Brain microvascular endothelial cell (primary cell): ENCODE measurements at regions not wholly inside any gene's neighbourhood (a gene's known extent, or its start where the extent isn't known, plus 50 kb on each side); places are given as distances from the start of the nearest gene placed in this dataset.

ENCODE experiments used
- DNase-seq: peaks from one replicate; pipeline ENCODE4 v3.0.0-alpha.2; 2020
- H3K27ac ChIP-seq: fragments of 250-450 bp; sonication (Bioruptor Pico); 2 replicates; pipeline ENCODE4 v1.5.1; 2020; ENCODE audit warnings: mild to moderate bottlenecking, moderate library complexity
- H3K27me3 ChIP-seq: fragments of 250-450 bp; sonication (Bioruptor Pico); replicated peaks from 2 replicates; pipeline ENCODE4 v1.5.1; 2020; ENCODE audit warnings: mild to moderate bottlenecking
- H3K36me3 ChIP-seq: fragments of 250-450 bp; sonication (Bioruptor Pico); replicated peaks from 2 replicates; pipeline ENCODE4 v1.5.1; 2020; ENCODE audit warnings: mild to moderate bottlenecking
- H3K4me3 ChIP-seq: 2 replicates; pipeline ENCODE4 v1.5.1; 2011; ENCODE audit warnings: low read depth, mild to moderate bottlenecking, control low read depth, low read length, moderate library complexity
- CTCF ChIP-seq: IDR thresholded peaks from 2 replicates; pipeline ENCODE4 v1.5.1; 2011; ENCODE audit warnings: low read depth, mild to moderate bottlenecking, moderate library complexity, low read length, control low read depth, inconsistent platforms; ENCODE audit errors: missing control alignments
- in situ Hi-C: cut with HindIII; loops from 2 replicates; pipeline ENCODE4 v1.10.0; 2017; ENCODE audit warnings: low sequenced_read_pairs, low pct_ligation_motif_present

- in situ Hi-C loops: no loop called here
- Histone ChIP-seq H3K4me3 (no peak overlapping the region), H3K36me3 (no peaks in the 10 kb centered on the region), H3K27me3 (no peaks in the 10 kb centered on the region), H3K27ac (no peak overlapping the region)
- DNase-seq: no peak
- TF ChIP-seq CTCF: no peak
Observed at GRCh38 chr14:49209416-49209815, 376.8 kb downstream of the RPS29 start.

GRCh38 chr14:49206828-49207227 is 379.4 kb downstream of the RPS29 start:
- no peak for DNase-seq

GRCh38 chr14:49203676-49204075 is 382.5 kb downstream of the RPS29 start:
- no peak for DNase-seq
- no peak for TF ChIP-seq CTCF
- Histone ChIP-seq H3K36me3 (no peaks in the 10 kb centered on the region), H3K27me3 (no peaks in the 10 kb centered on the region), H3K27ac (no peak overlapping the region), H3K4me3 (no peak overlapping the region)
- in situ Hi-C loops: no loop called here

More at GRCh38 chr14:49206828-49207227, 379.4 kb downstream of the RPS29 start:
- Histone ChIP-seq H3K27ac (no peak overlapping the region), H3K27me3 (no peaks in the 10 kb centered on the region), H3K36me3 (no peaks in the 10 kb centered on the region), H3K4me3 (no peak overlapping the region)
- no peak for TF ChIP-seq CTCF
- in situ Hi-C loops: no loop called here

GRCh38 chr14:49199159-49199558 is 387.0 kb downstream of the RPS29 start:
- no peak for TF ChIP-seq CTCF
- no peak overlapping the region for H3K27ac ChIP-seq
- H3K27me3 ChIP-seq: no peaks in the 10 kb centered on the region
- no peaks in the 10 kb centered on the region for H3K36me3 ChIP-seq
- in situ Hi-C loops: no loop called here
- no peak for DNase-seq
- no peak overlapping the region for H3K4me3 ChIP-seq

- H3K36me3 ChIP-seq: no peaks in the 10 kb centered on the region
- no peaks in the 10 kb centered on the region for H3K27me3 ChIP-seq
- in situ Hi-C loops: no loop called here
- H3K27ac ChIP-seq: no peak overlapping the region
- no peak for TF ChIP-seq CTCF
- H3K4me3 ChIP-seq: no peak overlapping the region
- no peak for DNase-seq
Observed at GRCh38 chr14:49196327-49196726, 389.9 kb downstream of the RPS29 start.

- H3K27me3 ChIP-seq: no peaks in the 10 kb centered on the region
- no peak overlapping the region for H3K27ac ChIP-seq
- no peaks in the 10 kb centered on the region for H3K36me3 ChIP-seq
- no peak overlapping the region for H3K4me3 ChIP-seq
- in situ Hi-C loops: no loop called here
- no peak for TF ChIP-seq CTCF
- DNase-seq: no peak
Observed at GRCh38 chr14:49194067-49194466, 392.1 kb downstream of the RPS29 start.
